Uterus (tissue), 3 donors: ENCODE measurements at regions not wholly inside any gene's neighbourhood (a gene's known extent, or its start where the extent isn't known, plus 50 kb on each side); places are given as distances from the start of the nearest gene placed in this dataset.
"Not testable (repeated sequence)": the region's sequence is repeated elsewhere in the genome, so short reads cannot be mapped to it uniquely, and the experiment has no call there.

Experiments used
- DNase-seq, 2 donors: peaks; one replicate each; pipeline ENCODE4 v3.0.0-alpha.2; 2019 to 2020
- H3K27ac ChIP-seq, 2 donors: fragments of 200-600 bp; sonication (generic); 1 replicate in 1 of 2; 2 replicates in 1 of 2; pipeline ENCODE4 v1.5.1; 2016 to 2018
- H3K27me3 ChIP-seq, 2 donors: fragments of 200-600 bp; sonication (generic); one replicate each; pipeline ENCODE4 v1.5.1; 2018 to 2019; ENCODE audit warnings: control low read depth in 1 of 2
- H3K36me3 ChIP-seq, 2 donors: fragments of 200-600 bp; sonication (generic); one replicate each; pipeline ENCODE4 v1.5.1; 2019; ENCODE audit warnings: control low read depth in 1 of 2
- H3K4me1 ChIP-seq, 2 donors: fragments of 200-600 bp; sonication (generic); one replicate each; pipeline ENCODE4 v1.5.1; 2018 to 2019; ENCODE audit warnings: control low read depth in 1 of 2
- H3K4me3 ChIP-seq, 2 donors: fragments of 200-600 bp; sonication (generic); 1 replicate in 1 of 2; 2 replicates in 1 of 2; pipeline ENCODE4 v1.5.1; 2018 to 2019; ENCODE audit warnings: mild to moderate bottlenecking in 1 of 2
- H3K9me3 ChIP-seq, 2 donors: fragments of 200-600 bp; sonication (generic); one replicate each; pipeline ENCODE4 v1.5.1; 2019; ENCODE audit warnings: control low read depth in 1 of 2
- CTCF ChIP-seq, 4 experiments: fragments of 200-600 bp in 2 of 4; fragments of 450-650 bp in 2 of 4; sonication (generic) in 2 of 4; IDR thresholded peaks; one replicate each; pipeline ENCODE4 v1.5.1; 2016 to 2019; ENCODE audit warnings: antibody characterized with exemption in 4 of 4, mild to moderate bottlenecking in 2 of 4, moderate library complexity in 1 of 4
- POLR2A ChIP-seq, 2 donors: fragments of 450-650 bp; IDR thresholded peaks; one replicate each; pipeline ENCODE4 v1.6.1; 2016; ENCODE audit warnings: antibody characterized with exemption in 2 of 2, mild to moderate bottlenecking in 1 of 2, moderate library complexity in 1 of 2
- intact Hi-C: fragments of 100-400 bp; cut with DNase I; formaldehyde crosslinking; loops from one replicate; pipeline ENCODE4 v1.15.1; 2023; ENCODE audit warnings: low total_unique reads
- donor health status: DM: yes; HTN: yes; CAD: no.

- Histone ChIP-seq H3K27me3 (no peaks in the 10 kb centered on the region), H3K4me3 (no peak overlapping the region), H3K9me3 (no peaks in the 10 kb centered on the region), H3K27ac (no peak overlapping the region), H3K36me3 (no peaks in the 10 kb centered on the region), H3K4me1 (no peaks in the 10 kb centered on the region)
- intact Hi-C loops, result no loop called here
- DNase-seq, result no peak
- TF ChIP-seq POLR2A (IDR thresholded peaks at IDR 0.05) (no peak), CTCF (IDR thresholded peaks at IDR 0.05) (no peak)
Measured at GRCh38 chr10:52598936-52599335, 173.6 kb downstream of the MBL2 start.

- TF ChIP-seq CTCF (IDR thresholded peaks at IDR 0.05) (no peak), POLR2A (IDR thresholded peaks at IDR 0.05) (no peak)
- Histone ChIP-seq H3K4me3 (no peak overlapping the region), H3K27me3 (no peaks in the 10 kb centered on the region), H3K4me1 (no peaks in the 10 kb centered on the region), H3K36me3 (no peaks in the 10 kb centered on the region), H3K27ac (no peak overlapping the region), H3K9me3 (no peaks in the 10 kb centered on the region)
- no peak for DNase-seq
- intact Hi-C loops, result no loop called here
Measured at GRCh38 chr10:52599551-52600200, 172.9 kb downstream of the MBL2 start.

- H3K27me3 ChIP-seq, DNase-seq, H3K36me3 ChIP-seq, H3K9me3 ChIP-seq, intact Hi-C loops, H3K27ac ChIP-seq, H3K4me3 ChIP-seq, H3K4me1 ChIP-seq: not testable (repeated sequence)
Measured at GRCh38 chr10:52604131-52604530, 168.5 kb downstream of the MBL2 start.

- Histone ChIP-seq H3K4me3 (no peak overlapping the region), H3K36me3 (no peaks in the 10 kb centered on the region)
Measured at GRCh38 chr10:52609071-52609470, 163.5 kb downstream of the MBL2 start.

GRCh38 chr10:52609626-52610240 lies 162.9 kb downstream of the MBL2 start:
- intact Hi-C loops, result no loop called here
- Histone ChIP-seq H3K27ac (no peak overlapping the region), H3K27me3 (no peaks in the 10 kb centered on the region), H3K4me3 (no peak overlapping the region), H3K36me3 (no peaks in the 10 kb centered on the region), H3K4me1 (no peaks in the 10 kb centered on the region), H3K9me3 (no peaks in the 10 kb centered on the region)
- DNase-seq, result no peak
- TF ChIP-seq POLR2A (IDR thresholded peaks at IDR 0.05) (no peak), CTCF (IDR thresholded peaks at IDR 0.05) (no peak)

More at GRCh38 chr10:52609071-52609470, 163.5 kb downstream of the MBL2 start:
- intact Hi-C loops, result no loop called here
- Histone ChIP-seq H3K9me3 (no peaks in the 10 kb centered on the region), H3K27ac (no peak overlapping the region), H3K27me3 (no peaks in the 10 kb centered on the region), H3K4me1 (no peaks in the 10 kb centered on the region)
- TF ChIP-seq POLR2A (IDR thresholded peaks at IDR 0.05) (no peak), CTCF (IDR thresholded peaks at IDR 0.05) (no peak)
- DNase-seq, result no peak
